Dedifferentiated amniotic fluid mesenchymal stem cell (primary cell): ENCODE measurements at regions not wholly inside any gene's neighbourhood (a gene's known extent, or its start where the extent isn't known, plus 50 kb on each side); places are given as distances from the start of the nearest gene placed in this dataset.
"Not testable (repeated sequence)": the region's sequence is repeated elsewhere in the genome, so short reads cannot be mapped to it uniquely, and the experiment has no call there.

Experiments used
- DNase-seq: peaks from one replicate; pipeline ENCODE4 v3.0.0-alpha.2; 2016; ENCODE audit errors: extremely low spot score

DNA sequence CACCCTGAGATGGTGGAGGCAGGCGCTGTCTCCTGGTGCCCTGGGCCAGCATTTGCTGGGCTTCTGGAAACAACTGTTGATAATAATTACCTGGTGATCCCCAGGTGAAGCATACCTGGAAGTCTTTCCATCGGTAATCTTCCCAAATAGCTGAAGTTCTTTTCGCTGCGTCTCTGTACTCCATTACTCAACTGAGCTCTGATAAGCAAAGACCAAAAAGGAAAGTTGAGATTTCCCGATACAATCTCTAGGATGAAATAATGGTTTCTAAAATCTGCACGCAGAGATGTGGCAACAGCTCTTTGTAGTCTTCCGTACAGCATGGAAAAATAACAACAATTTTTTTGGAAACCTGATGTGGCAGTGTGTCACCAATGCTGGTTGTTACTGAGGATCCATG lies 226.5 kb downstream of the GATA3 start:
- DNase-seq, result no peak

DNA sequence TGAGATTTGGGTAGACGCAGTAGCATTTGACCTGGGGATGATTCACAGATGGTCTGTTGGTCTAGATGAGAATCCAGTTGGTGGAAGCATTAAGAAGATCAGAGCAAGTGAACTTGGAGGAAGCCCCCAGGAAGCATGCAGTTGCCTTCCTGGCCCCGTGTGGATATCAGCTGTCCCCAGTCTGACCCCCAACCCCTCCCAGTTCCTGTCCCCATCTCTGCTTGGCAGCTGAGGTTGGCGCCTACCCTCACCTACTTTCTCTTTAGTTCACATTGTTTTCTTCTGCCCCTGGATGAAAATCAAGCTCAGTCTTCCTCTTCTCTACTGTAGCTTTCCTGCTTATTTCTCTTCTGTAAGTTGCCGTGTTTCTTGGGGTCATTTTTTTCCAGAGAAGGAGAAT lies 227.9 kb downstream of the GATA3 start:
- no peak for DNase-seq

DNA sequence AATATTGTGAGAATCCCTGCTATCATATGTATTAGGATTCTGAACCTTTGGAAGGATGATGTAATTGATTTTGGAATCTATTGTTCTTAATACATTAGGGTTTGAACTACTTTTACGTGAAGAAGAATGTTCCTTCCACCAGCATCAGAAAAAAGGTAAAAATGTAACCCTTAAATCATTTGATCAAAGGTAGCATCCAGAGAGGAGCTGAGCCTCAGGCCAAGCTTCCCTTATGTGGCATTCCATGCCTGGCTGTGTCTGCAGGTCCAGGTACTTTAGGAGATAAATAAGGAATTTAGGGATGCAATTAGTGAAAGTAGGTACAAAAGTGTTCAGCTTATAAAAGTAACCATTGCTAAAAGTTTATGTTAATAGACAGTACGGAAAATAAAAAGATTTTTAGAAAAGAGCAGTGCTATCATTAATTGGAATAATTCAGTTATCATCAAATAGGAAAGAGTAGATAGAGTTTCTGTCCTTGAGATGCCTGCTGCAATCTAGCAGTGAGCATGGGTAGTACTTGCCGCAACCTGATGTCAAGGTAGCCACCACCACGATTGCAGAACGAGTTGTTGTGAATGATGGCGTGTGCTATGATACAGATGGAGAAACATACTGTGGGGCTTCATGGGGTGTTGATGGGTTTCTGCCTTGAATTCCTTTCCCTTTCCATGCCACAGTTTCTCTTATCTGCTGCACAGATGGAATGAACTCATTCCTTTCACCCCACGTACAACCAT lies 228.8 kb downstream of the GATA3 start:
- DNase-seq, result no peak

DNA sequence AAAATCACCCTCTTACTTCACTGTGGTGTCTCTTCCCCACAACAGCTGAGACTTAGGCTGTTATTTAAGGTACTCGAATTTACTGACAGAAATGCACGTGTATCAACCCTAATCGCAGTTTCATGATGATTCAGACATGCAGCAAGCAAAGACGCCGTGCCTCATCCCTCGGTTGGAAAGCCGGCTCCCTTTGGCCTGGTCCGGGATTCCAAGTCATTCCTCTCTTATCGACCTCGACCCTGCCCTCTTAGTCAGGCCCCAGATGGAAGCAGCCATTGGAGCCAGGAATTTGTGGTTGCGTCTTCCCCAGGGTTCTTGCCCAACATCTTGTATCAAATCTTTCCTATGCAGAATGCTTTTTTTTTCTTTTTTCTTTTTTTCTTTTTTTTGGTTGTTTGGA lies 229.5 kb downstream of the GATA3 start:
- no peak for DNase-seq

DNA sequence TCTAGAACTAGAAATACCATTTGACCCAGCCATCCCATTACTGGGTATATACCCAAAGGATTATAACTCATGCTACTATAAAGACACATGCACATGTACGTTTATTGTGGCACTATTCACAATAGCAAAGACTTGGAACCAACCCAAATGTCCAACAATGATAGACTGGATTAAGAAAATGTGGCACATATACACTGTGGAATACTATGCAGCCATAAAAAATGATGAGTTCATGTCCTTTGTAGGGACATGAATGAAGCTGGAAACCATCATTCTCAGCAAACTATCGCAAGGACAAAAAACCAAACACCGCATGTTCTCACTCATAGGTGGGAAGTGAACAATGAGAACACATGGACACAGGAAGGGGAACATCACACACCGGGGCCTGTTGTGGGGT lies 231.5 kb downstream of the GATA3 start:
- DNase-seq, result not testable (repeated sequence)

DNA sequence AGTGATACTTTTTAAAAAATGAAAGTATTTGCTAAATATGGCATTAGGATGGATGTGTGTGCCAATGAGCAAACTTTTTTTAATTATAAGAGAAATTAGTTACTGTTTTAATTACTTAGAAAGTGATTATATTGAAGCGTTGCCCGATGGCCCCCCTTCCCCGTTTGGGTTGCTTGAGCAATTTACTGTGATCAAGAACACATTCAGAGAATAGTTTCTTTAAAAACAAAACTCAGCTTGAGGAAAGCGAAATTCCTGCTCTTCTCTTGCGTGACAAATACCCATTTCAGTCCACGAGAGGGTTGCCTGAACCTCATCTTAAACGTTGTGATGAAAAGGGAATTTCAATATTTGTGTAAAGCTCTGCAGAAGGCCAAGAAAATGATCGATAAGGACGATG lies 234.1 kb downstream of the GATA3 start:
- DNase-seq, result no peak

DNA sequence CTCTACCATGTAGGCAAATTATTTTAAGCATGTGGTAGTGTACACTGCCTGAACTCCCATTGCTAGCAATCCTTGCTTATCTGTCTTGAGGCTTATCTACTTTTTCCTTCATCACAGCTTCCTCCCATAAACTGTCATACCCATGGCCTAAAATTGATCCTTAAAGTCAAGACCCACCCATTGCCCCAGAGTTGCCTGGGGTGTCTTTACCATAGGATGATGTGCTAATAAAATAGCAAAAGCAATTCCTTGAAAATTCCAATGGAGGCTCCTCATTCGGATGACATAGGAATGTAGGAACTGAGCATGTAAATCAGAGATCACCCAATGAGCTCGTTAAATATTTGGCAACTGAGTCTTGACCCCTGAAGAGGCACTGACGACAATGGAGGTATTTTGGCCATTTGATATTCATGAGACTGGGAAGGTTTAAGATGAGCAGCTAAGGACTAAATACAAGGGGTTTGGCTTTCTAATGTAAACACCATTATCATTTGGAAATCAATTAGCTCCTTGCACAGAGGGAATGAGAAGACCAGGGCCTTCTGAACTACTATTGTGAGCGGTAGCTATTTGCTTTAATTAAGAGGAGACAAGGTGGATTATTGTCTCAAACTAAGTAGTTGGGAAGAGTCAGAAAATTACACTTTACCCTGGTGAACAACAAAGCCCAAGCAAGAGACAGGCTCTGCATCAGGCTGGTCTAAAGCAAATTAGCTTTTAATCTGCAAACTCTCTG lies 234.9 kb downstream of the GATA3 start:
- DNase-seq, result no peak

DNA sequence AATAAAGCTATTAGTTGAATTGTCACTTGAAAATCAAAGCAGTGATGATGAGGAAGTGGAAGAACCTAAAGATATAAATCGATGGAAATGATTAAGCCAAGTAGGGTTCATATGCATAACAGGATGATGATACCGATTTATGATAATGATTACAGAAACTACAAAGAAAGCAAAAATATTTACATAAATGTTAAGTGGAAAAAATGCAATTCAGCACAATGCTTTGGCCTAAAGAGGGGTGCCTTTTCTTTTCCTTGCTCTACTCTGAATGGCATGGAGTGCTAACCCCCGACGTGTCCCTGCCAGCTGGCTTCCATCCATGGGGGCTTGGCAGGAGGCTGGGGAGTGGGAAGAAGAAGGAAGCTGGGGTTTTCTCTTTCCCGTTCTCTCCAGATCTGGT lies 240.3 kb downstream of the GATA3 start:
- DNase-seq, result no peak

DNA sequence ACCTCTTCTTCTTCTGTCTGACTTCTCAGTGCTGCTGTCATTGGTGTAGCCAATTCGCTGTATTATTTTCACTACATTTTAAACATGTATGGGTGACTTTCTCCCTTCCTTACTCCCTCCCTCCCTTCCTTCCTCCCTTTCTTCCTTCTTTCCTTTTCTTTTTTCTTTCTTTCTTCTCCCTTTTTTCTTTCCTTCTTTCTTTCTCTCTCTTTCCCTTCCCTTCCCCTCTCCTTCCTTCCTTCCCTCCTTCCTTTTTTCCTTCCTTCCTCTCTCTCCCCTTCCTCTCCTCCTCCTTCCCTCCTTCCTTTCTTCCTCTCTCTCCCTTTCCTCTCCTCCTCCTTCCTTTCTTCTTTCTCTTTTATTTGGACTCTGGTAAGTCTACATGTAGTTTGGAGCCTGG lies 240.8 kb downstream of the GATA3 start:
- DNase-seq, result no peak

DNA sequence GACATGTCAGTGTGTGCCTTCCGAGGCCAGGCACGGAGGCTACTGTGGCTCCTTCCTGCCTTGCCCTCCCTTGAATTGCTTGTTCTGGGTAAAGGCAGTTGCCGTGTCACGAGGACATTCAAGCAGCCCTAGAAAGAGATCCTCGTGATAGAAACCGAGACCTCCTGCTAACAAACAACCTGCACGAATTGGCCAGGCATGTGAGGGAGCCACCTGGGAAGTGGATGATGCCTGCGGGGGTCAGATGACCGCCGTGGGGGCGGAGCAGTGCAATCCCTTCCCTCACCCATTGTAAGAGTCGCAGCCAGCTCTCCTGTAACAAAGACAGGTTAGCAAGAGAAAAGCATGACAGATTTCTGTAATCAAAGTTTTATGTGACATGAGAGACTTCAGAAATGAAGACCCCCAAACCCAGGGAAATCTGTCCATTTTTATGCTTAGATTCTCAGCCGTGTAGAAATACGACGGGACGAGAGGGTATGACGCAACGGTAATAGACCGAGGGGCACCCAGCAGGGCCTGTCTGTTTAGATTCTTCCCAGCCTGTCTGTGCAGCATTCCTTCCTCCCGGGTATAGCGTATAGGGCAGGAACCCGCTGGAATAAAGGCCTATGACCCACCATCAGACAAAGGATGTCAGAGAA lies 241.7 kb downstream of the GATA3 start:
- DNase-seq, result no peak

DNA sequence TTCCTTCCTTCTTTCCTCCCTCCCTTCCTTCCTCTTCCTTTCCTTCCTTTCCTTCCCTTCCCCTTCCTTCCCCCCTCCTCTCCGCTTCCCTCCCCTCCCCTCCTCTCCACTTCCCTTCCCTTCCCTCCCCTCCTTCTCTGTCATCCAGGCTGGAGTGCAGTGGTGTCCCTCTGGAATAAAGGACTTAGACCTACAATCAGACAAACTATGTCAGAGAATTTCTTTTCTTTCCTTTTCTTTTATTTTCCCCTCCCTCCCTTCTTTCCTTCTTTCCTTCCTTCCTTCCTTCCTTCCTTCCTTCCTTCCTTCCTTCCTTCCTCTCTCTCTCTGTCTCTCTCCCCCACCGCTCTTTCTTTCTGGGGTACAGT lies 242.2 kb downstream of the GATA3 start:
- DNase-seq, result no peak

DNA sequence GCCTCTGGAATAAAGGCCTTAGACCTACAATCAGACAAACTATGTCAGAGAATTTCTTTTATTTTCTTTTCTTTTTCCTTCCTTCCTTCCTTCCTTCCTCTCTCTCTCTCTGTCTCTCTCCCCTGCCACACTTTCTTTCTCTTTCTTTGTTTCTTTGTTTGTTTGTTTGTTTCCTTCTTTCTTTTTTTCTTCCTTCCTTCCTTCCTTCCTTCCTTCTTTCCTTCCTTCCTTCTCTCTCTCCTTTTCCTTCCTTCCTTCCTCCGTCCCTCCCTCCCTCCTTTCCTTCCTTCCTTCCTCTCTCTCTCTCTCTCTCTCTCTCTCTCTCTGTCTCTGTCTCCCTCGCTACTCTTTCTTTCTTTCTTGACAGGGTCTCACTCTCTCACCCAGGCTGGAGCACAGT lies 242.6 kb downstream of the GATA3 start:
- DNase-seq, result no peak

DNA sequence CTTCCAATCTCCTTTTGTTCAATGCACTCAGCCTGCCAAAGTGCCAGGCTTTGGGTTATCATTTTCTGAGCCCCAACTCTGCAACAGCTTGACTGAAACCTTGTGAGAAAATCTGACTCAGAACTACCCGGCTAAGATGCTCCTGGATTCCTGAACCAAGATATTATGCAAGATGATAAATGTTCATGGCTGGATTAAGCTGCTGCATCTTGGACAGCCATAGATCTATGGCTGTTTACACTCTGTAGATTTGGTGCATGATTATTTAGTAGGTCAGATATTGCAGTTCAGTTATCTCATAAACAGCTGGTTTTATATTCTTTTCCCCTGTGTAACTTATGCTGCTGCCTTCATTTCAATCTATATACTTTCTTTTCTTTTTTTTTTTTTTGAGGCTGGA lies 243.5 kb downstream of the GATA3 start:
- no peak for DNase-seq

DNA sequence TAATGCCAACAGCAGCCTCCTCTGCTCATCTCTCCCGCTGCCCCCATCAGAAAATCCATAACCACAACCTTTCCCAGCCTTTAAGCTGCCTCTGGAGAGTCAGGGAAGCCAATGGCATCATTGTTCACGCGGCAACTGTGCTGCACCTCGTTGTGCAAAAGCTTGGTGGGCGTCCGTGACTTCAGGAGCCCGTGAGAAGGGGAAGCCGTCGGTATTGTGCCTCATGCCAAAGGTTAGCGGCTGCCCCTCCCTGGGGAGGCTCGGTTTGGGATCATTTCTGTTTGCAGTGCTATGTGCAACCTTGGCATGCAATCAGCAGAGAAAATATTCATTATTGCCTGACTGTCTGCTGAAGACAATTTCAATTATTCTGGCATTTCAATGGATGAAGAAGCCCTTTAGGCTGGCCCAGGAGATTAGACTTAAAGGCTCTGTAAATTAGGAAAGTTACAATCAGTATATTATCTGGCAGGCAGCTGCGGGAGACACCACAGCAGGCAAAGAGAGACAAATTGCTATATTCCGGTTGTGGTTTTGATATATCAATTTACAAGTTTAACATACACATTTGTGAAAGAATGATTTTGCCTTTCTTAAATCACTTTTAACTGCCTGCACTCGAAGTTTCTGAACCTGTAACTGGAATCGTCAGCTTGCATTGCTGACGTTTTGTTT lies 244.5 kb downstream of the GATA3 start:
- no peak for DNase-seq

DNA sequence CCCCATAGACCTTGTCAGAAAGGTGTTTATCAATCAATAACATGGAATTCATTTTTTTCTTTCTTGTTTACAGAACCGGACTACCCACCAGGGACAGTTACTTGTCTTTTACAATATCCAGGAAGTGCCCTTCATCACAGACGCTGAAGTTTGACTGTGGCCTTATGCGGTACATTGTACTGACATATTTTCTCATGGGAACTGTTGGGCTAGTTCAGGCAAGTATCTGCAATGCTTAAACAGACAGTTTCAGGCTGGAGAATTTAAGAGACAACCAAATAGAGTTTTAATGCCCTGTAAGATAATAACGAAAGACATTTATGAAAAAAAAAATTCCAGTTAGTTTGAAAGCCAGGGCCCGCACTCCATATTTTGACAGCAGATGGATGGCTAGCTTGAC lies 246.4 kb downstream of the GATA3 start:
- no peak for DNase-seq

DNA sequence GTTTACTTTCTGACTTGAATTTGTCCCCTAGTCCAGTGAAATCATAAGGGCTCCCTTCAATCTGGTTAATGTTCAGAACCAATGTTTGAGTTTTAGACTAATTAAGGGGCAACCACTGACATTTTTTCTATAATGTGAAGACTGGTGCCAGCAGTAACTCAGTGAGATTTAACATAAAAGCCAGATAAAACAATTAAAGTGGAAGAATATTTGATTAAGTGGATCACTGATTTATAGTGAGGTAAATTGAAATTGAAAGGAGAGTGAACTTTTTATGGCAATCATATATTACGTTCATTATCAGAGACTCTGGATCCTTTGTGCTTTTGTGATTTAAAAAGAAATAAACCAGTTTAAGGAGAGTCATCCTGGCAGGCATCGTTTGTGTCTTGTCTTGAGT lies 246.8 kb downstream of the GATA3 start:
- DNase-seq, result no peak

DNA sequence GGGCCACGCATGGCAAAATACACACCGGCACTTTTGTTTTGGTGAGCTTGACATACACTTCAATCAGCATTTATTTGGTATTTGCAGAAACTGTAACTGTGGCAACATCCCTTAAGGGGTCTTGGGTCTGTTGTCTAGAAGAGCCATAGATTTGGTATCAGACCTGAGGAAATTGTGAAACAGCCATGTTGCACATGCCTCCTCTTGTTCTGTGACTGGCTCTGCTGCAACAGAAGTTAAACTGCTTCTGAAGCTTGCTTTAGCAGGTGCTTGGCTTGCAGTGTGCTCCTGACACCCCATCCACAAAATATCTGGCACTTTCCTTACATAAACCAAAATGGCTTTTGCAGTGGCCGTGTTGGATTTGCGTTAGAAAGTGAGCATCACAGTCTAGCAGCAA lies 247.3 kb downstream of the GATA3 start:
- no peak for DNase-seq

DNA sequence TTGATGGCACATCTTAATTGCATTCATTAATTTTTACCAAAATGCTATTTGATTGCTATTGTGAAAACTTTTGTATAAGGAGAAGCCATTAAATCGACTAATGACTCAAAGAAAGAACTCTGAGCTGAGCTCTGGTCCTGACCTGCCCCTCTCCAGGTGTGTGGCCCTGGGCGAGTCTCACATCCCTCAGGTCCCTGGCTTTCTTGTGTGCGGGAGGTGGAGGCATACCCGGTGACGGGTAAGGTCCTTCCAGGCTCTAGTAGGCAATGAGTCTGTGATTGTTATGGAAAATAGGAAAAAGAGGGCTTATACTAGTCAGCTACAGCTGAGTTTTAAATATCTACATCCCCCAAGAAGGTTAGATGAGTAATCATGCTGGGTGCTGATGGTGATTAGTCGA lies 248.1 kb downstream of the GATA3 start:
- no peak for DNase-seq

DNA sequence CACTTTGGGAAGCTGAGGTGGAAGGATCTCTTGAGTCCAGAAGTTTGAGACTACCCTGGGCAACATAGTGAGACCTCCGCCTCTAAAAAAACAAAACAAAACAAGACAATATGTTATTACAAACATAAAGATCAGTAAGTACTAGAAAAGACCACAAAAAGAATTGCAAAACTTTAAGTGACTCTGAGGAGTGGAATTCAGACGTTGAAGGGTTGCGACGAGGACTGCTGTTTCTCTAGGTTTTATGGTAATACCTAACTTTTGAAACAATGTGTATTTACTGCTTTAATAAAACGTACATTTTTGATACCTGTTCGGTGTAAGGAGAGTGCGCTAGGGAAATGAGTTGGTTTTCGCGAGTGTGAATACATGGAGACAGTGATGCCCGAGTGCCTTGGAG lies 250.4 kb downstream of the GATA3 start:
- no peak for DNase-seq

DNA sequence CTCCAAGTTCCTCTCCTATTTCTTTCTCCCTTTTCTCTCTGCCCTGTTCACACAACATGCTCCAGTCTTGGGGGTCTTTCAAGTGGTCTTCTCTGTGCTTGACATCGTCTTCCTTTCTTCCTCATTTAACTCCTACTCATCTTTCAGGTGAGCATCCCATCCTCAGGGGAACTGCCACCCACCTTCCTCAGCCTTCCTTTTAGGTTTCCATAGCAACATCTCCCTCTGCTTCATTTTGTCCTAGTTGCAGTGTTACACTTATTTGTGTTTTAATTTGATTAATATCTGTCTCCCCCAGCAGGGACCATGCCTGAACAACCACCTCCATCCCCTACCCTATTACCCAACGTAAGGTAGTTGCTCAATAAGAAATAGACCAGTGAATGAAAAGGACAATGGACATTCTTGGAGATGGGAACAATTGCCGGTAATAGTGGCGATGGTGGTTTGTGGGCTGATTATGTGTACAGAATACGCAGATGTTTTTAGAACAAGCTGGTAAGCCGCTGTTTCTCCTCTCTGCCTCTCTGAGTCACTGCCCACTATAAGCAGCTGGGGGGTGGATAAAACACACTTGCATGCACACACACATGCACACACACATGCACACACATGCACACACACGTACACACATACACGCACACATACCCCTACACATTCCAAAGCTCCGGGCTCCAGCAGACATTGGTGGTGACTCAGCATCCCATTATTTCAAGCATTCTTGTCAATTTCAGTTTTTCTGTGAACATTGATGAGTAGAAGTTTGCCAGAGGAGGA lies 251.6 kb downstream of the GATA3 start:
- no peak for DNase-seq

DNA sequence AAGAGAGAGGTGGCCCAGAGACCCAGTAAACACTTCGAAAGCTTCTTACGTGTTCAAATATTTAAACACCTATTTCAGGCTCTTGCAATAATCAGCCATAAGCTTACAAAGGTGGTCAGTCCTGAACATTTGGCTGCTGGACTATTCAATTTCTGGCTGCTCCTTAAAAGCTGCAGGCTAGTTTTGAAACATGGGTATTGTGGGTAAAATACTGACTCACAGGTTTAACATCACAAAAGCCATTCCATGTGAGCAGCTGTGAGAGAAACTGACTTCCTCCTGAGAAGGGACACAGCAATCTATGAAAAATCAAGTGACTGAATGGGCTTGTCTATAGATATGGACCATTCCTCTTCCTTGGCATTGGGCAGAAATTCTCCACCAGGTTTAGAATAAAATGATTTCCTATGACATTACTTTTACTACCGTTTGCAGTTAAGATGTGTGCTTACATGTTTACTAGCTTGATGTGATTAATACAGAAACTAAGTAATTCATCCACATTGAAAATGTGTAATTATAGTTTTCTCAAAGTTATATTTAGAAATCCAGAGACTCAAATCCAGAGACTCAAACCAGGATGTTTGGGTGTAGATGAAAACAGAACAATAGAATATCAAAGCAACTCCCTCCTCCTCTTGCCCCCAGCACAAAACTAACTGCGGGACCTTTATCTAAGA lies 252.3 kb downstream of the GATA3 start:
- no peak for DNase-seq
